Right atrium auricular region (tissue), 2 donors: ENCODE measurements at regions not wholly inside any gene's neighbourhood (a gene's known extent, or its start where the extent isn't known, plus 50 kb on each side); places are given as distances from the start of the nearest gene placed in this dataset.

Source experiments
- DNase-seq: peaks from one replicate; pipeline ENCODE4 v3.0.0-alpha.2; 2019; ENCODE audit warnings: low spot score
- H3K27ac ChIP-seq, 2 donors: fragments of 200-600 bp; sonication (generic); 1 replicate in 1 of 2; 2 replicates in 1 of 2; pipeline ENCODE4 v1.5.1; 2016 to 2019
- H3K27me3 ChIP-seq, 2 donors: fragments of 200-600 bp; sonication (generic); one replicate each; pipeline versions ENCODE4 v1.5.1 to v1.6.0; 2017 to 2019
- H3K36me3 ChIP-seq: fragments of 200-600 bp; sonication (generic); one replicate; pipeline ENCODE4 v1.5.1; 2016
- H3K4me1 ChIP-seq, 2 donors: fragments of 200-600 bp; sonication (generic); one replicate each; pipeline versions ENCODE4 v1.5.1 to v1.6.0; 2017 to 2019
- H3K4me3 ChIP-seq, 2 donors: fragments of 200-600 bp; sonication (generic); 1 replicate in 1 of 2; 2 replicates in 1 of 2; pipeline ENCODE4 v1.5.1; 2017 to 2019; ENCODE audit warnings: mild to moderate bottlenecking in 1 of 2, moderate library complexity in 1 of 2
- H3K9me3 ChIP-seq, 2 donors: fragments of 200-600 bp; sonication (generic); one replicate each; pipeline ENCODE4 v1.5.1; 2019
- TF ChIP-seq, protein P1 (sequence below), 2 donors: fragments of 200-600 bp; sonication (generic); IDR thresholded peaks; one replicate each; pipeline ENCODE4 v1.5.1; 2019; ENCODE audit warnings: antibody characterized with exemption in 2 of 2

DNA sequence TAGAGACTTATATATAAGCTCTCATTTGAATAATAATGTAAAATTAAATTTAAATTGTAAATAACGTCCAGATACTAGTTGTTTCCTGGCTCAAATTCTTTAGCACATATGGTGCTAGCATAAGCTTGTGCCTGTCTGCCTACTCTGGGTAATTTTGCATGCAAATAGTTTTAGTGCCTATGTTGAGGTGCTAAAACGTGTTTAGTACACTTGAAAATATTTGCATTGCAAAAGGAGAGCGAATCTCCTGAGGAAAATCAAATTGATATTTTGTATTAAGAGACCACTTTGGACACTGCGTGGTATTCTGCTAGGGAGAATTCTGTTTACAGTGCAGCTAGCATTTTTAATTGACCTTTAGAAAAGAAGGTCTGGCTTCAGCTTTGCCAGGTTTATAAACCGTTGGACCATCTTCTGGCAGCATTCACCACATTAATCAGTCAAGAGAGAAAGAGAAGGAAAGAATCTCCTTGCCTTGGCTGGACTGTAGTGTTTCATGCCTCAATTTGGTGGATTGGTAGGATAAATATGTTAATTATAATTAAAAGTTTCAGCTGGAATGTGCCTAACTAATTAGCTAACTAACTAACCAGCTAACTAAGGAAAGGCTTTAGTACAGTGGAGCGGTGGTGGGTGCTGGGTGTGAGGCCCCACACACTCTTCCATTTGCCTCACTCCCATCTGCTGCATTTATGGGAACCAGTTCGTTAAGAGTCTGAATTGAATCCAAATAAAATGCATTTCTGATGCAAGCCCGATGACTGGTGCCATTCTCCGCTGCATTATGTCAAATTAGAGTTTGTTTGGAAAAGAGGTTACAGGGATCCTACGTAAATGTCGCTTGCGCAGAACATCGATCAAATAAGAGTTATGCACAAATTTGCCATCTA is 150.1 kb upstream of the MPDZ start:
- no peak for DNase-seq
- no peak overlapping the region for H3K4me3 ChIP-seq
- H3K4me1 ChIP-seq, result peaks cover 0 to 9% of the 10 kb centered on the region in 2 donors
- no peaks in the 10 kb centered on the region for H3K36me3 ChIP-seq
- TF ChIP-seq, protein P1, sequence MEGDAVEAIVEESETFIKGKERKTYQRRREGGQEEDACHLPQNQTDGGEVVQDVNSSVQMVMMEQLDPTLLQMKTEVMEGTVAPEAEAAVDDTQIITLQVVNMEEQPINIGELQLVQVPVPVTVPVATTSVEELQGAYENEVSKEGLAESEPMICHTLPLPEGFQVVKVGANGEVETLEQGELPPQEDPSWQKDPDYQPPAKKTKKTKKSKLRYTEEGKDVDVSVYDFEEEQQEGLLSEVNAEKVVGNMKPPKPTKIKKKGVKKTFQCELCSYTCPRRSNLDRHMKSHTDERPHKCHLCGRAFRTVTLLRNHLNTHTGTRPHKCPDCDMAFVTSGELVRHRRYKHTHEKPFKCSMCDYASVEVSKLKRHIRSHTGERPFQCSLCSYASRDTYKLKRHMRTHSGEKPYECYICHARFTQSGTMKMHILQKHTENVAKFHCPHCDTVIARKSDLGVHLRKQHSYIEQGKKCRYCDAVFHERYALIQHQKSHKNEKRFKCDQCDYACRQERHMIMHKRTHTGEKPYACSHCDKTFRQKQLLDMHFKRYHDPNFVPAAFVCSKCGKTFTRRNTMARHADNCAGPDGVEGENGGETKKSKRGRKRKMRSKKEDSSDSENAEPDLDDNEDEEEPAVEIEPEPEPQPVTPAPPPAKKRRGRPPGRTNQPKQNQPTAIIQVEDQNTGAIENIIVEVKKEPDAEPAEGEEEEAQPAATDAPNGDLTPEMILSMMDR (IDR thresholded peaks at IDR 0.05), result no peak
- no peaks in the 10 kb centered on the region for H3K27me3 ChIP-seq
- no peak overlapping the region for H3K27ac ChIP-seq
- no peaks in the 10 kb centered on the region for H3K9me3 ChIP-seq

DNA sequence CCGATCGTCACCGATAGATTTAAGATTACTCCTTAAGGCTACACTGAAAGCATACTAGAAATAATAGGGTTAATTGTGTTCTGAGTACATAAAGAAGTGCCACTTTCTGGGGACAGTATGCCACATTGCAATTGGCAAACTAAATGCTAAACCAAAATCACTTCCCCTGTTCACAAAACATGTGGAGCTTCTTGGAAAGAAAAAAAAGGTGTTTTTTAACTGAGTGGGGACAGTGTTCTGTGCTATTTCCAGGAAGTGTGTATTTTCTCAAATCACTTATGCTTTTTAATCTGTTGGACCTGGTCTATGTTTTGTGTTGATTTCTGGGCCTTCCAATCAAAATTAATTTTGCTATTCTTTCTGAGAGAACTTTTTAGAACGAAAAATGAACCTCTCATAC is 149.3 kb upstream of the MPDZ start:
- TF ChIP-seq, protein P1 (IDR thresholded peaks at IDR 0.05), result no peak
- Histone ChIP-seq H3K4me3 (no peak overlapping the region), H3K36me3 (no peaks in the 10 kb centered on the region), H3K4me1 (peaks cover 0 to 9% of the 10 kb centered on the region in 2 donors), H3K27me3 (no peaks in the 10 kb centered on the region), H3K9me3 (no peaks in the 10 kb centered on the region), H3K27ac (peak overlapping the region; percentile 17 to 27)
- no peak for DNase-seq

DNA sequence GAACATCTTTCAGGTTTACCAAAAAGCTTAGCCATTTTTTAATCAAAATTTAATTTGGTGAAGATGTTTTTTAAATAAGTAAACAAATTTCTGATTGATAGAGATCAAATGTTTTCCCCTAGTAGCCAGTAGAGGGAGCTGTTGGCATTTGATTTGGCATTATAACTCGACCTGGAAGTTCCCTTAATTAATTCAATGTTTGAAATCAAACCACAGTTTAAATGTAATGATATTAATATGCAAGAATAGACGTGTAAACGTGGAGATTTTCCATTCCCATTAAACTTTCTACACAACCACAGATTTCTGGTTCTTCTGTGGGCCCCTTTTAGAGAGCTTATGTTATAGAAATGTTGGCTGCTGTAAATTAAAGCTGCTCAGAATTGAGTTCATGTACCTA is 148.1 kb upstream of the MPDZ start:
- H3K4me3 ChIP-seq, result no peak overlapping the region
- peaks cover 0 to 9% of the 10 kb centered on the region in 2 donors for H3K4me1 ChIP-seq
- H3K9me3 ChIP-seq, result no peaks in the 10 kb centered on the region
- TF ChIP-seq, protein P1 (IDR thresholded peaks at IDR 0.05), result peak; percentile 84 to 85
- H3K27me3 ChIP-seq, result no peaks in the 10 kb centered on the region
- H3K36me3 ChIP-seq, result no peaks in the 10 kb centered on the region
- H3K27ac ChIP-seq, result peak overlapping the region in 1 of 2 donors; percentile 17
- DNase-seq, result no peak

DNA sequence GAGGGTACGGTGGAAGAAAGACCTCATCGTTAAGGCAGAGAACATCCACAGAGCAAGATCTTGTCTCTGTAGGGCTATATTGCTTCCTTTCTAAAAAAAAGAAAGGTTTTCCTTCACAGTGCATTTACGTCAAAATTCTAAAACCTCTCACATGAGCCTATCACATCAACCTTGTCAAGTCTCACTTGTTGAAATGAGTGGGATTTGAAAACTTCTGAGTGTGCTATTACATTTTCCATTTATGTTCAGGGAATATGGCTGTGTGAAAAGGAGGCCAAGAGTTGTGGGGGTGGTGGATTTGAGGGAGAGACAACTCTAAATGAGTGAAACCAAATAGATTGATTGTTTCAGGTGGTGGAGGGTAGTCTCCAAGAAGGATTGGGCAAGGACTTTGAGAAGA is 147.1 kb upstream of the MPDZ start:
- DNase-seq, result no peak
- H3K4me1 ChIP-seq, result peaks cover 0 to 9% of the 10 kb centered on the region in 2 donors
- TF ChIP-seq, protein P1 (IDR thresholded peaks at IDR 0.05), result no peak
- no peaks in the 10 kb centered on the region for H3K9me3 ChIP-seq
- no peaks in the 10 kb centered on the region for H3K27me3 ChIP-seq
- no peak overlapping the region for H3K4me3 ChIP-seq
- H3K27ac ChIP-seq, result no peak overlapping the region
- no peaks in the 10 kb centered on the region for H3K36me3 ChIP-seq

DNA sequence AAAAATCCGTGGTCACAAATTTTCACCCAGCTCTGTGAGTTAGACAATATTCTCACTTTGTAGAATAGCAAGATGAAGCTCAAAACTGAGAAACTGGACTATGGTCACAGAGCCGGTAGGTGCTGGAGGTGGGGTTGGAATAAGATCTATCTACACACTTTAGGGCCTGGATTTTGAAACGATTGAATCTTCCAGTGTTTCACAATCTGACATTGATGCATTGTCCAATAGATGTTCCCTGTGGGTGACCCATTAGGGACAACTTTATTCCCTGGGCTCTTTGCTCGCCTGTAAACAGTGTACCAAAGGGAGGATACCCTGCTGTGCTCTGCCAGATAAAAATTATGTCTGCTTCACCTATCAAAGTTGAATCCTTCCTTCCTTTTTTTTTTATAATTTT is 145.4 kb upstream of the MPDZ start:
- Histone ChIP-seq H3K9me3 (no peaks in the 10 kb centered on the region), H3K27me3 (no peaks in the 10 kb centered on the region), H3K4me3 (no peak overlapping the region), H3K27ac (no peak overlapping the region), H3K36me3 (no peaks in the 10 kb centered on the region), H3K4me1 (peaks cover 0 to 9% of the 10 kb centered on the region in 2 donors)
- DNase-seq, result no peak
- TF ChIP-seq, protein P1 (IDR thresholded peaks at IDR 0.05), result no peak
